HG03565 (cell line): ENCODE measurements at regions not wholly inside any gene's neighbourhood (a gene's known extent, or its start where the extent isn't known, plus 50 kb on each side); places are given as distances from the start of the nearest gene placed in this dataset.
"Not testable (repeated sequence)": the region's sequence is repeated elsewhere in the genome, so short reads cannot be mapped to it uniquely, and the experiment has no call there.

Source experiments
- ATAC-seq: cut with Tn5 transposase; IDR thresholded peaks from one replicate; pipeline ENCODE4 v1.9.1; 2021; ENCODE audit warnings: mild to moderate bottlenecking, moderate library complexity; ENCODE audit not compliant: unreplicated experiment

DNA sequence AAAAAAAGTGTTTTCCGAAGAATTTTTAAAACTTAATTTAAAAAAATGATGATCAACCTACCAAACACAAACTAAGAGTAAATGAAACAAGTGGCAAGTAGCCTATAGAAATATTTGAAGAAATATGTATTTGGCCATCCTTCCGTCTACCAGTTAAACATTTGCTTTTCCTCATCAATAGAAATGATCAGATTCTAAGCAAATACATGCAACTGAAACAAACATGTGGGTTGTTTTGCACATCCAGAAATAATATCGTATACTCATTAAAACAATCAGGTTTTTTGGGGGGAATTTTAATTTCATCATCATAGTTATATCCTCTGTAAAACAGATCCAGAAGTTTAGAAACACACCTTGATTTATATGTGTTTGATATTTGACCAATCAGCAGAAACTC, 1011.7 kb downstream of the GATA3 start:
- ATAC-seq = no peak

DNA sequence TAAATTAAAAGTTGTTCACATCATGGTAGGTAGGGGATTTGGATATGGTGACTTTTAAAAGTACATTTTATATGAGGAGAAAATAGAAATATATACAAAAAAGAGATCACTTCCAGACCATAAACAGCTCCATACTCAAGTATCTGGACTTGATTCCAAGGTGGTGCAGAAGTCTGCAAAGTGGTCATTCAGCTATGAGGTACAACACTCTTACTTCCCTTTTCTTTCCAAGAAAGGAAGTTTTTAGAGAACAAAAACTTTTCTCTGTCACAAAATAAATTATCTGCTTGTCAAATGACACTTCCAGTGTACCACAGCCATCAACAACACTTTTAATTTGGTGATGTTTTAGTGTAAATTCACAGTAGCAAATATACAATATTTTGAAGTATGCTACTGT, 1013.5 kb downstream of the GATA3 start:
- ATAC-seq = no peak

GRCh38 chr10:9069136-9069535, 1014.6 kb downstream of the GATA3 start:
- no peak for ATAC-seq

DNA sequence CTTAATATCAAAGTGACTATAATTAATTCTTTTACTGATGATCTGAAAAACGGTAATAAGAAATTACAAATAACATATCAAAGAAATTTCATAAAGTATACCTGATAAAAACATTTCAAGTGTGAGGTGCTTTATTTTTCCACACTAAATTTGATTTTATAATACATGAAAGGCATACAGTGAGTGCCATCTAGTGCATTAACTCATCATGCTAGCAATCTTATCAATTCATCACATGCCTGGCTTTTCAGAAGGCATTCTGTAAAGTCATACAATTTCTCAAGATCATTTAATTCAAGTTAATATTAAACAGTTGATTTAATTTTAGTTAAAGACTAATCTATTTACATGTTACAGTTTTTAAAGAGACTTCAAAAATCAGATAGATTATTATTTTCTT, 1020.9 kb downstream of the GATA3 start:
- no peak for ATAC-seq

- no peak for ATAC-seq
Observed at GRCh38 chr10:9076066-9076465, 1021.6 kb downstream of the GATA3 start.

- no peak for ATAC-seq
Observed at GRCh38 chr10:9081253-9081652, 1026.8 kb downstream of the GATA3 start.

DNA sequence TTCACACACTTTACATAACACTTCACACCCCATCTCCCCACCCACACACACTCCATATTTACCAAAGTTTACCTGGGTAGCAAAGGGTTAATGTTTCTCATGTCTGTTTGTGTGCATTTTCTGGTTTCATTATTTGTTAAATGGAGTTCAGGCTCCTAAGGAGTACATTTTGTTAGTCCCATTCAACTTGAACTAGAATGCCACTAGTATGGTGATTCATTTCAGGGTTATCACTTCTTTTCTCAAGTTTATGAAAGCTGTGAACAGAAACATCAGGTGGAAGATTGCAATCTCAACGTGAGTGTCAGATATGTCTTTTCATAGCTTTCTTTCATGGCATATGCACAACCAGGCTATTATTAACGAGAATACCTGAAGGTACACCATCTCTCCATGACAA, 1027.5 kb downstream of the GATA3 start:
- no peak for ATAC-seq

GRCh38 chr10:9091530-9092093, 1037.1 kb downstream of the GATA3 start:
- ATAC-seq = no peak

GRCh38 chr10:9096288-9096687, 1041.8 kb downstream of the GATA3 start:
- no peak for ATAC-seq

DNA sequence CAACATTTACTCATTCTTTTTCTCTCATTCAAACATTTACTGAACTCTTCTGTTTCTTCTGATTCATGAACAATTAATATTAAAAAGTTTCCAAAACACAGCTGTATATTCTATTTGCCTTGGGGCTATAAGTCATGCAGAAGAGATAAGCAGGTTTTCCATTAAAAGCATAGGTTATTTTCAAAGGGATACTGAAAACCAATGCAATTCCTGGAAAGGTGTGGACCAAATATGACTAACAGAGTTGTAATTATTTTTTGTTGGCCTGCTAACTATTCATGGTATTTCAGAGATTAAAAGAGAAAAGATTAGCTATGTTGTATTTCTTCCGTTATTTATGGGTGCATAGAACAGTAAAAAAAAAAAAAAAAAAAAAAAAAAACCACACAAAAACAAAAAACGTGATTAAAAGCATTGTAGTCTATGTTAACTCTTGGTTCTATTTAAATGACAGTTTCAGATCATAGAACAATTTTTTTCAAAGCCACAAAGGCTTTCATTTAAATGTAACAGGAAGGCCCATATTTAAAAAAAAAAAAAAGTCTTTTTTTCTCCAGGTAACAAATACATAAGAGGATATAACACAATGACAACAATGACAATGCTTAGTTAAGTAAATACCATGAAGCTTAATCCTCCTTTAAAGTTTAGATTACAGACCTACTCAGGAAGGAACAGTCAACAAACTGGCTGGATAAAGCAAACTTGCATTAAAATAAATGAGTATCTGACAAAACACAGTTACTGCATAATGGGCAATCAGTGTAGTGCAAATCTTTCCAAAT, 1042.9 kb downstream of the GATA3 start:
- ATAC-seq = no peak

DNA sequence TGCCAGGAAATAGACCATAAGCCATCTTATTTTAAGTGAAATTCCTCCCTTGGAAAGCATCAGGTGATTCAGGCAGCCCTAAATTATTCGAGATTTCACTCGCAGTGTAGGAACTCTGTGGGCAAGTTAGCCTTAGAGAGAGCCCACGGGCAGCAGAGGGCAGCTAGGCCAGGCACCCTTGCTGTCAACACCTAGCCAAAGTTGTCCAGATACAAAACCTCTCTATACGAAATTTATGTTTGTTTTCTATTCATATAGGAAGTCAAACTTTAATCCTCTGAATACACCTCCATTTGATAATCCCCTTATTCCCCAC, 1043.5 kb downstream of the GATA3 start:
- no peak for ATAC-seq

- ATAC-seq = no peak
Observed at GRCh38 chr10:9102026-9102425, 1047.5 kb downstream of the GATA3 start.

DNA sequence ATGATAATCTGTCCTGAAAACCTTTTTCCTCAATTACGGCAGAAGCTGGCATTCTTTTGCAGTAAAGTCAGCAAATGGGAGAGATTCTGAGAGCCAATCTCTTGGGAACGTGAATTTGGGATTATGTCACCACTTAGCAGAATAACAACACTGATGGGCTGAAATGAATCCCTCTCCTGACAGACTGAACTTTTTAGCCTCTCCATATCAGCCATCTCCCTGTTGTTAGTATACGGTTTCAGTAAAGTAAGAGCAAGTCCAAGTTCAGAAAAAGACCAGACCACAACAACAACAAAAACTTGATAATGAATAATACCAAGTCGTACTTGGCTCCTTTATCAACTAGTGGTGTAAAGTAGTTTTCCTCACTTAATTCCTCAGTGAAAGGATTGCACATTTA, 1048.8 kb downstream of the GATA3 start:
- ATAC-seq = no peak

GRCh38 chr10:9111976-9112375, 1057.5 kb downstream of the GATA3 start:
- no peak for ATAC-seq

GRCh38 chr10:9126728-9127127, 1072.2 kb downstream of the GATA3 start:
- ATAC-seq = no peak

- no peak for ATAC-seq
Observed at GRCh38 chr10:9137368-9137767, 1082.9 kb downstream of the GATA3 start.

GRCh38 chr10:9138829-9139228, 1084.3 kb downstream of the GATA3 start:
- not testable (repeated sequence) for ATAC-seq

DNA sequence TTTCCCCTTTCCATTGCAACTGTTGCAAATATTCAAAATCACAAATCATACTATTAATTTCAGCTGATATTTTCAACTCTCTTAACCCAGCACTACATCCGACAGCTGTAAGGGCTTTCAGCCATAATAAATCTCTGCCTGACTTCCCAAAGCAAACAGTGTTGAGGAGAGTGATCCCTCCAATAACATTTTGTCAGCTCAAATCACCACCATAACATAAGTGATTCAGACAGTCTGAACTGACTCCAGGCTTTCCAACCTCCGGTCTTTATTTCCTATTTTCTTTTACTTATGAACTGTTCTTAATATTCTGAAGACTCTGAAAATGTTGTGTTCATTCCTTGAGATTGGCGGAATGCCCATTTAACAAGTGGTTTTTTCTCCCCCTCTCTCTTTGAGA, 1085.9 kb downstream of the GATA3 start:
- no peak for ATAC-seq

DNA sequence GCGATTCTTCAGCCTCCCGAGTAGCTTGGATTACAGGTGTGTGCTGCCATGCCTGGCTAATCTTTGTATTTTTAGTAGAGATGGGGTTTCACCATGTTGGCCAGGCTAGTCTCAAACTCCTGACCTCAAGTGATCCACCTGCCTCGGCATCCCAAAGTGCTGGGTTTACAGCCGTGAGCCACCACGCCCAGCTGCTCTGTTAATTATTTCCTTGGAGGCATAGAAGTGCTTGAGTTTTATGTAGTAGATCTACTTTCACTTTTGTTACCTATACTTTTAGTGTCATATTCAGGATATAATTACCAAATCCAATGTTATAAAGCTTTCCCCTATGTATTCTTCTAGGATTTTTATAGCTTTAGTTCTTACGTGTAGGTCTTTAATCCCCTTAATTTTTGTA, 1093.0 kb downstream of the GATA3 start:
- ATAC-seq = no peak

DNA sequence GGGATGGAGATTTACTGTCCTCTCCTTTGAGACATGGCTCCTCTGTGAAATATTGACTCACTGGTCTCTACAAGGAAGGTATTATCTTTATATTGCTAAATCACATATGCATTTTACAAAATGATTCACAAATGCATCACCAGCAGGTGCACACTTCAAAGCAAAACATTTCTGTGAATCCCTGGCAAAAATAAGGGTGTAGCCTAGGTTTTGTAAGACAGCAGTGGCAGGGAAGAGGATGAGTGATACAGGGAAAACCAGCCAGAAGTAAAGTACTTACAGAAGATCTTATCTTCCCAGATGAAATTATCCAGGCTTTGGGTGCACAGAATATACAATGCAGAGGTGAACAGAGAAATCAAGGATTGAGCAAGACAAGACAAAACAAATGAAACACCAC, 1094.6 kb downstream of the GATA3 start:
- ATAC-seq = no peak

DNA sequence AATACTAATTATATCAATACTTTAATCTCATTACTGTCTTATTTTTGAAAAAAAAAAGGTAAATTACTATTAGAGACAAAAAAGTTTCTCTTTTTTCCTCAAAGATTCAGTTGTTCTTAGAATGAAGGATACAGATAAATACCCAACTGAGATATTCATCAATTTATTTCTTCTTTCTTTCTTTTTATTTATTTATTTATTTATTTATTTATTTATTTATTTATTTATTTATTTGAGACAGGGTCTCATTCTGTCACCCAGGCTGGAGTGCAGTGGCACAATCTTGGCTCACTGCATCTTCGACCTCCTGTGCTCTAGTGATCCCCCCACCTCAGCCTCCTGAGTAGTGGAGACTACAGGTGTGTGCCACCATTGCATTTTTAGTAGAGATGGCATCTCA, 1098.6 kb downstream of the GATA3 start:
- not testable (repeated sequence) for ATAC-seq

- ATAC-seq = no peak
Observed at GRCh38 chr10:9157656-9158055, 1103.2 kb downstream of the GATA3 start.

- ATAC-seq = no peak
Observed at GRCh38 chr10:9158675-9159074, 1104.2 kb downstream of the GATA3 start.
